ENCODE measurements at regions not wholly inside any gene's neighbourhood (a gene's known extent, or its start where the extent isn't known, plus 50 kb on each side); places are given as distances from the start of the nearest gene placed in this dataset.

- no peak for TF ChIP-seq POLR2A (IDR thresholded peaks at IDR 0.05; ENCODE audit: low read depth)
- TF ChIP-seq CTCF (IDR thresholded peaks at IDR 0.05): no peak
- no peak for TF ChIP-seq POLR2AphosphoS5 (IDR thresholded peaks at IDR 0.05)
- TF ChIP-seq EP300 (IDR thresholded peaks at IDR 0.05): no peak
These were observed 846.6 kb downstream of the GBE1 start for GRCh38 chr3:80914854-80915253.

All from esophagus muscularis mucosa (tissue), 4 donors.